HK-2 (cell line): ENCODE measurements at regions not wholly inside any gene's neighbourhood (a gene's known extent, or its start where the extent isn't known, plus 50 kb on each side); places are given as distances from the start of the nearest gene placed in this dataset.
"Not testable (repeated sequence)": the region's sequence is repeated elsewhere in the genome, so short reads cannot be mapped to it uniquely, and the experiment has no call there.

Experiments
- DNase-seq: peaks from one replicate; pipeline ENCODE4 v3.0.0-alpha.2; 2018; ENCODE audit not compliant: unreplicated experiment

DNA sequence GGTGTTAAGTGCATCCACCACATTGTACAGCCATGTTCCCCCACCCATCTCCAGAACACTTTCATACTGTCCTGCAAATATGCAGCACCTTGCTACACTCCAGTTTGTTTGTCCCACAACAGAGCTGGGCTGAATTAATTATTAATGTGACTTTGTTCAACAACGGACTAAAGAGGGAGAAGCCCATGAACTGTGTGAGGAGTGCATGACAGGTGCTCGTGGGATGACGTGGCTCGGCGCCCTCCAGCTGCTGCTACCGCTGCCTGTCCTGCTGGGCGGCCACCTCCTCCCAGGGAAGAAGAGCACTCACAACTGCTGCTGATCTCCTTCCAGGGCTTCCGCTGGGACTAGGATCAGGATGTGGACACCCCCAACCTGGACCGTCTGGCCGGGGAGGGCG is 111.2 kb upstream of the DEFB108B start:
- not testable (repeated sequence) for DNase-seq

DNA sequence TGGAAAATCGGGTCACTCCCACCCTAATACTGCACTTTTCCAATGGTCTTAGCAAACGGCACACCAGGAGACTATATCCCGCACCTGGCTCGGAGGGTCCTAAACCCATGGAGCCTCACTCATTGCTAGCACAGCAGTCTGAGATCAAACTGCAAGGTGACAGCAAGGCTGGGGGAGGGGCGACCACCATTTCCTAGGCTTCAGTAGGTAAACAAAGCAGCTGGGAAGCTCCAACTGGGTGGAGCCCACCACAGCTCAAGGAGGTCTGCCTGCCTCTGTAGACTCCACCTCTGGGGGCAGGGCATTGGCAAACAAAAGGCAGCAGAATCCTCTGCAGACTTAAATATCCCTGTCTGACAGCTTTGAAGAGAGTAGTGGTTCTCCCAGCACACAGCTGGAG is 109.0 kb upstream of the DEFB108B start:
- DNase-seq, result not testable (repeated sequence)

DNA sequence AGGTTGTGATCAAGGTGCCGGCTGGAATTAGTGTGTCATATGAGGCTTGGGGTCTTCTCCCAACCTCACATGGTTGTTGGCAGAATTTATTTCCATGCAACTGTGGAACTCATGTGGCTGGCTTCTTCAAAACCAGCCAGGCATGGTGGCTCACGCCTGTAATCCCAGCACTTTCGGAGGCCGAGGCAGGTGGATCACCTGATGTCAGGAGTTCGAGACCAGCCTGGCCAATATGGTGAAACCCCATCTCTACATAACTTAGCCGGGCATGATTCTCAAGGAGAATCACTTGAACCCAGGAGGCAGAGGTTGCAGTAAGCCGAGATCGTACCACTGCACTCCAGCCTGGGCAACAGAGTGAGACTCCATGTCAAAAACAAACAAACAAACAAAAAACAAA is 102.3 kb upstream of the DEFB108B start:
- not testable (repeated sequence) for DNase-seq

DNA sequence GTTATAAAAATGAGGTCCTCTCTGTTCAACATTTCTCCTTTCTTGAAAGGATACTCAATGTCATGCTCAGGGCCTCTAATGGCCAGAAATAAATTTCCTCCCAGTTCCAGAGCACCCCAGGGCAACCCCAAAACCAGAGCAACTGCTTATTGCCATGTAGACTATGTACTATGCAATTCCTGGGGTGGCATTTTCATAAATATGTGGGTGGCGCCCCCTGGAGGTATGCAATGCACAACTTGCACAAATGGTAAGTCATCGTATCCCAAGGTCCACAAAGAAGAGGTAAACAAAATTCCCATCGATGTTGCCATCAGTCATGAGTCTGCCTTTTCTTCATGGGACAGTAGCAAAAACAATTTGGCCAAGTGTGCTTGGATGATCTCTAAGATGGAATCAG is 98.6 kb upstream of the DEFB108B start:
- not testable (repeated sequence) for DNase-seq

DNA sequence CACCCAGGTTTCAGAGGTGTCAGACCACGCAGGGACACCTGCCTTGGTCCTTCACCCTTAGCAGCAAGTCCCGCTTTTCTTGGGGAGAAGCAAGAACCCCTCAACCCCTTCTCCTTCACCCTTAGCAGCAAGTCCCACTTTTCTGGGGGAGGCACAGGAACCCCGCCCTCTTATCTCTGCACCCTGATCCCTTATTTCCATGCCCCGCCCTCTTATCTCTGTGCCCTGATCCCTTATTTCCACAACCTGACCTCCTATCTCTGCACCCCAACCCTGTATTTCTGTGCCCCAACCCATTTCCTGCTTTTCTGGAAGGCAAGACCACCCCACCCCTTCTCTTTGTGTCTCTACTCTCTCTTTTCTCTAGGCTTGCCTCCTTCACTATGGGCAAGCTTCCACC is 94.7 kb upstream of the DEFB108B start:
- not testable (repeated sequence) for DNase-seq

DNA sequence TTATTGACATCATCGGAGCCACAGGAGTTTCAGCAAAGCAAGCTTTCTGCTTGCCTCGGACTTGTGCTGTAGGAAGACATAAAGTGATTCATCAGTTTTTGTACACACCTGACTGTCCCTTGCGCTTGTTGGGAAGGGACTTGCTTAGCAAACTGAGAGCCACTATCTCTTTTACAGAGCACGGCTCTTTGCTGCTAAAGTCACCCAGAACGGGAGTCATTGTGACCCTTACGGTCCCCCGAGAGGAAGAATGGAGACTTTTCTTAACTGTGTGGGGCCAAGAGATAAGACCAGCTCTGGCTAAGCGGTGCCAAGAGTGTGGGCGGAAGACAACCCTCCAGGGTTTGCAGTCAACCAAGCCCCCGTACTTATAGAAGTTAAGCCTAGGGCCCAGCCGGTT is 89.6 kb upstream of the DEFB108B start:
- DNase-seq, result not testable (repeated sequence)

DNA sequence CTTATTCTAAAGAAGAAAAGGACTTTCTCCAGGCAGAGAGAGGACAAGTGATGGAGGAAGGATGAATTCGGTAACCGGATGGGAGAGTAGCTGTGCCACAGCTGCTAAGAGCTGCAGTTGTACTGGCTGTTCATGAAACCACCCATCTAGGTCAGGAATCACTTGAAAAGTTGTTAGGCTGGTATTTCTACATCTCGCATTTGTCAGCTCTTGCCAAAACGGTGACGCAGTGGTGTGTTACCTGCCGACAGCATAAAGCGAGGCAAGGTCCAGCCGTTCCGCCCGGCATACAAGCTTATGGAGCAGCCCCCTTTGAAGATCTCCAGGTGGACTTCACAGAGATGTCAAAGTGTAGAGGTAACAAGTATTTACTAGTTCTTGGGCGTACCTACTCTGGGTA is 87.3 kb upstream of the DEFB108B start:
- DNase-seq, result not testable (repeated sequence)

DNA sequence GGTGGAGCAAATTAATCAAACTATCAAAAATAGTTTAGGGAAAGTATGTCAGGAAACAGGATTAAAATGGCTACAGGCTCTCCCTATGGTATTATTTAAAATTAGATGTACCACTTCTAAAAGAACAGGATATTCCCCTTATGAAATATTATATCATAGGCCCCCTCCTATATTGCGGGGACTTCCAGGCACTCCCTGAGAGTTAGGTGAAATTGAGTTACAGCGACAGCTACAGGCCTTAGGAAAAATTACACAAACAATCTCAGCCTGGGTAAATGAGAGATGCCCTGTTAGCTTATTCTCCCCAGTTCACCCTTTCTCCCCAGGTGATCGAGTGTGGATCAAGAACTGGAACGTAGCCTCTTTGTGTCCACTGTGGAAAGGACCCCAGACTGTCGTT is 86.7 kb upstream of the DEFB108B start:
- DNase-seq, result not testable (repeated sequence)

DNA sequence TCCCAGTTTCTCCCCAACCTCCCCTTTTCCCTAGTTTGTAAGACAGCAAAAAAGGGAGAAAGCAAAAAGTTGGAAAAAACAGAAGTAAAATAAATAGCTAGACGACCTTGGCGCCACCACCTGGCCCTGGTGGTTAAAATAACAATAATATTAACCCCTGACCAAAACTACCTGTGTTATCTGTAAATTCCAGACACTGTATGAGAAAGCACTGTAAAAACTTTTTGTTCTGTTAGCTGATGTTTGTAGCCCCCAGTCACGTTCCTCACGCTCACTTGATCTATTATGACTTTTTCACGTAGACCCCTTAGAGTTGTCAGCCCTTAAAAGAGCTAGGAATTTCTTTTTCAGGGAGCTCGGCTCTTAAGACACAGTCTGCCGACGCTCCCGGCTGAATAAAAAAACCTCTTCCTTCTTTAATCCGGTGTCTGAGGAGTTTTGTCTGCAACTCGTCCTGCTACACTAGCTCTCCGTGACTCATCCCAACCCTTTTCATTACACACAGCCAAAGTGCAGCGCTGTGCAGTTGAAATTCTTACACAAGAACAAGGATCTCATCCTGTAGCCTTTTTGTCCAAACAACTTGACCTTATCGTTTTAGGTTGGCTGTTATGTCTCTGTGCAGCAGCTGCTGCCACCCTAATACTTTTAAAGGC is 83.9 kb upstream of the DEFB108B start:
- DNase-seq, result not testable (repeated sequence)

DNA sequence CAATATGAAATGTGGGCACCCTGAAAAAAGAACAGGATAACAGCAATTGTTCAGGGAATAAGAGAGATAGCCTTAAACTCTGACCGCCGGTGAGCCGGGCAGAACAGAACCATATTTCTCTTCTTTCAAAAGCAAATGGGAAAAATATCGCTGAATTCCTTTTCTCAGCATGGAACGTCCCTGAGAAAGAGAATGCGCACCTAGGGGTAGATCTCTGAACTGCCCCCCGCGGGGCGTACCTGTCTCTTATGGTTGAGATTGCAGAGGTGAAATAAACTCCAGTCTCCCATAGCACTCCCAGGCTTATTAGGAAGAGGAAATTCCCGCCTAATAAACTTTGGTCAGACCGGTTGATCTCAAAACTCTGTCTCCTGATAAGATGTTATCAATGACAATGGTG is 82.1 kb upstream of the DEFB108B start:
- DNase-seq, result not testable (repeated sequence)

DNA sequence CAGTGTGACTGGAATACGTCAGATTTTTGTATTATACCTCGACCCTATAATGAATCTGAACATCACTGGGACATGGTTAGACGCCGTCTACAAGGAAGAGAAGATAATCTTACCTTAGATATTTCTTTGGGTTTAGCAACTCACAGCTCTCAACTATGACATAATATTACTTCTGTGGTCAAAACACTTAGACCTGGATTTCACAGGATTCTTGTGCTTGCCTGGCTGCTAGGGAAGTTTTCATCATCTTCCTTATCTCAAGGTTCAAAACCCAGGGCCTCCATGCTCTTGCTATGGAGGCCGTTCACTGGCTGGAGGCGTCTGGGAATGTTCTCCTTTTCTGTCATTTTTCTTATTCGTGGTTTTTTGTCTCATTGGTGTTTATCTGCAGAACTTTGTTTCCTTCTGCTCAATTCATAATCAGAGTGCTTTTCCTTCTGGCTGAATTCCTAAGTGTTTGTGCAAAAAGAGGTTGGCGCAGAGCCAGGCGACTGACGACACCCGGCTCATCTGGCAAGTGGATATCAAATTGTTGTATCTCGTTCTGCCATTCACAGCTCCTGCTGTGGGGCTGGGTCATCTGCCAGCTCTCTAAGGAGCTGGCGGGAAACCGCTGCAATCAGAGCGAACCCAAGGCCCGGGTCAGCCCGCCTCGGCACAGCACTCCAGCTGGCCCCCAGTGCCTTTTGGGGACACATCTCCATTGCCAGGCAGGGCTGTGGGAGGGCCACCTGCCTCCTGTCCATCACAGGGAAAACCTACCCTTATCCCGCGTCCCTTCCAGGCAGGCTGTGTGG is 68.1 kb upstream of the DEFB108B start:
- DNase-seq, result not testable (repeated sequence)

DNA sequence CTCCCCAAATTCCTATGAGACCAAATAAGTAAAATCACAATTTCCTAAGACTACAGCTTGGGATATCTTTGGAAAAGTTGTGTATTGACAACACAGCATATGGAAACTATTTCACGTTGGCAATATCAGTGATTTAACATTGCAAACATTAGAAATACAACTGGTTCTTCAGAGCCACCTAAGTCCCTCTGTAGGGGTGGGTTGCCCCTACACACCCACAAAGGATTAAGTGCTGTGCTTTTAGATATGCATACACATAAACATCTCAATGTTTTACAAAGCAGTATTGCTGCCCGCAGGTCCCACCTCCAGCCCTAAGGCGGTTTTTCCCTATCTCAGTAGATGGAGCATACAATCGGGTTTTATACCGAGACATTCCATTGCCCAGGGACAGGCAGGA is 66.0 kb upstream of the DEFB108B start:
- not testable (repeated sequence) for DNase-seq

DNA sequence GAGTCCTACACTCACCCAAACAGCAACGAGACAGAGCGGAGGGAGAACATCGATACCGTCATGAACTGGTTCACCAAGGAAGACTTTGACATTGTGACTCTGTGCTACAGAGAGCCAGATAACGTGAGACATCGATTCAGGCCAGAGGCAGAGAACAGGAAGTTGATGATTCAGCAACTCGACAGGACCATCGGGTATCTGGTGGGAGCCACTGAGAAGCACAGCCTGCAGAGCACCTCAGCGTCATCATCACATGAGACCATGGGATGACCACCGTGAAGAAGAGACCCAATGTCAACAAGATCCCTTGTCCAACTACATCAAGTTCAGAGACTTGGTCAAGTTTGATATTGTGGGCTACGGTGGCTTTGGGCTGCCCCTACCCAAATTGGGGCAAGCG is 60.8 kb upstream of the DEFB108B start:
- DNase-seq, result not testable (repeated sequence)

DNA sequence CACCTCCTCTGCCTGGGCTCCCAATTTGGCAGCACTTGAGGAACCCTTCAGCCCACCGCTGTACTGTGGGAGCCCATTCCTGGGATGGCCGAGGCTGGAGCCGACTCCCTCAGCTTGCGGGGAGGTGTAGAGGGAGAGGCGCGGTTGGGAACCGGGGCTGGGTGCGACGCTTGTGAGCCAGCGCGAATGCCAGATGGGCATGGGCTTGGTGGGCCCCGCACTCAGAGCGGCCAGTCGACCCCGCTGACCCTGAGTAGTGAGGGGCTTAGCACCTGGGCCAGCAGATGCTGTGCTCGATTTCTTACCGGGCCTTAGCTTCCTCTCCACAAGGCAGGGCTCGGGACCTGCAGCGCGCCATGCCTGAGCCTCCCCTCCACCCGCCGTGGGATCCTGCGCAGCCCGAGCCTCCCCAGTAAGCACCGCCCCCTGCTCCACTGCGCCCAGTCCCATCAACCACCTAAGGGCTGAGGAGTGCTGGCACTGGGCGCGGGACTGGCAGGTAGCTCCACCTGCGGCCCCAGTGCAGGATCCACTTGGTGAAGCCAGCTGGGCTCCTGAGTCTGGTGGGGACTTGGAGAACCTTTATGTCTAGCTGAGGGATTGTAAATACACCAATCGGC is 58.3 kb upstream of the DEFB108B start:
- no peak for DNase-seq

DNA sequence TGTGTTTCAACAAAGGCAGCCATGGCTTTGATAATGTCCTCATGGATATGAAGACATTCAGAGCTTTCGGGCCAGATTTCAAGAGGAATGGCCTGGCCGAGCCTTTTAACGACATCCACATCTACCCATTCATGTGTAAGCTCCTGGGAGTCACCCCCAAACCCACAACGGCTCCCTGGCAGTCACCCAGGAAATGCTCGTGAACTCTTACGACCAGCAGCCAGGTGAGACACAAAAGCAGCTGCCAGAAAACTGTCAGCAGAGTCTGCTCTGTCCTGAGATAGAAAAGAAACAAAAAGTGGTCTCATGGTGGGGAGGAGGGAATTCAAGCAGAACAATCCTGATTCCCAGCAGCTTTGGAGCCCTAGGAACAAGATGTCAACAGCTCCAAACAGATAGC is 52.9 kb upstream of the DEFB108B start:
- not testable (repeated sequence) for DNase-seq

DNA sequence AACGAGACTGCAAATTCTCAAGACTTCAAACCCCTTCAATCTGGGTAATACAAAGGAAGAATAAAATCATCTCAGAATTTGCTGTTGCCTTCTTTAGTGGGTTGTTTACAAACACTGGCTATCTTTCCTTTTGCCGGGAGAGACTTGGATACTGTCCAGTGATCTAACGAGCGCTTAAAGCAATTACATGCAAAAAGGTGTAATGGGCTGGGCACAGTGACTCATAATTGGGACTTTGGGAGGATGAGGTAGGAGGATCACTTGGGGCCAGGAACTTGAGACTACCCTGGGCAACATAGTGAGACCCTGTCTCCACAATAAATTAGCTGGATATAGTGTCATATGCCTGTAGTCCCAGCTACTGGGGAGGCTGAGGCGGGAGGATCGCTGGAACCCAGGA is 52.2 kb upstream of the DEFB108B start:
- not testable (repeated sequence) for DNase-seq

DNA sequence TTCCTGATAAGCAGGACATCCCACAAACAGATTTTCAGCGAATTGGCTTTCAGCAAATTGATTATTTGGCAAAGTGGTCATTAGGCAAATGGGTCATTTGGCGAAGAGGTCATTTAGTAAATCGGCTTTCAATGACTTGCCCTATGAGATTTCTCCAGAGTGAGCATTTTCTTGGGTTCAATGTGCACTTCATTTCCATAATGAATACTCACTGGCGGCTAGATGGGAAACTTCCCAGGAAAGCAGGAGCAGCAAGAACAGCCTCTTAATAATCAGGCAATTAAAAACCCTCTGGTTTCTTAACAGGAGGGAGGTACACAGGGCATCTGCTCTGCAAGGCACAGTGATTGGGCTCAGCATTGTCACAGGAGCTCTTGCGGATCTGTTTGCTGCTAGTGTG is 51.5 kb upstream of the DEFB108B start:
- not testable (repeated sequence) for DNase-seq

DNA sequence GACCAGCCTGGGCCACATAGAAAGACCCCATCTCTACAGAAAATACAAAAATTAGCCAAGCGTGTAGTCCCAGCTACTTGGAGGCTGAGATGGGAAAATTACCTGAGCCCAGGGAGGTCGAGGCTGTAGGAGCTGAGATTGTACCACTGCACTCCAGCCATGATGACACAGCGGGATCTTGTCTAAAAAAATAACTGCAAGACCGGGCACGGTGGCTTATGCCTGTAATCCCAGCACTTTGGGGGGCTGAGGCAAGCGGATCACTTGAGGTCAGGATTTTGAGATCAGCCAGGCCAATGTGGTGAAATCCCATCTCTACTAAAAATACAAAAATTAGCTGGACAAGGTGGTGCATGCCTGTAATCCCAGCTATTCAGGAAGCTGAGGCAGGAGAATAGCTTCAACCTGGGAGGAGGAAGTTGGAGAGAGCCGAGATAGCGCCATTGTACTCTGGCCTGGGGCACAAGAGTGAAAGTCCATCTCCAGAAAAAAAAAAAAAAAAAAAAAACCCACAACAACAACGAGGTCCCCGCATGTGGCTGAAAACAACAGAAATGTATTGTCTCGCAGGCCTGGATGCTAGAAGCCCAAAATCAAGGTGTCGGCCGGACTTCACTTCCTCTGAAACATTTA is 50.7 kb upstream of the DEFB108B start:
- not testable (repeated sequence) for DNase-seq

DNA sequence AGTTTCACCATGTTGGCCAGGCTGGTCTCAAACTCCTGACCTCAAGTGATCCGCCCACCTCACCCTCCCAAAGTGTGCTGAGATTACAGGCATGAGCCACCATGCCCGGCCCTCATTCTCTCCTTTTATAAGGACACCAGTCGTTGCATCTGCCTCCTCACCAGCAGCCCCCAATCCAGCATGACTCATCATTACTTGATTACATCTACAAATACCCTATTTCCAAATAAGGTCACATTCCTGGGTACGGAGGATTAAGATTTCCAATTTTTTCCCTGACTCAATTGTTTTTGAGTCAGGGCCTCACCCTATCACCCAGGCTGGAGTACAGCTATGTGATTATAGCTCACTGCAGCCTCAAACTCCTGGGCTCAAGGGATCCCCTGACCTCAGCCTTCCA is 49.8 kb upstream of the DEFB108B start:
- not testable (repeated sequence) for DNase-seq
